NCI-H748 treated with DMSO at 0.1 percent for 48 hours (cell line): ENCODE measurements at regions not wholly inside any gene's neighbourhood (a gene's known extent, or its start where the extent isn't known, plus 50 kb on each side); places are given as distances from the start of the nearest gene placed in this dataset.

Experiments used
- DNase-seq: peaks from one replicate; lab custom pipeline; 2025; lab: John Stamatoyannopoulos, UW

DNA sequence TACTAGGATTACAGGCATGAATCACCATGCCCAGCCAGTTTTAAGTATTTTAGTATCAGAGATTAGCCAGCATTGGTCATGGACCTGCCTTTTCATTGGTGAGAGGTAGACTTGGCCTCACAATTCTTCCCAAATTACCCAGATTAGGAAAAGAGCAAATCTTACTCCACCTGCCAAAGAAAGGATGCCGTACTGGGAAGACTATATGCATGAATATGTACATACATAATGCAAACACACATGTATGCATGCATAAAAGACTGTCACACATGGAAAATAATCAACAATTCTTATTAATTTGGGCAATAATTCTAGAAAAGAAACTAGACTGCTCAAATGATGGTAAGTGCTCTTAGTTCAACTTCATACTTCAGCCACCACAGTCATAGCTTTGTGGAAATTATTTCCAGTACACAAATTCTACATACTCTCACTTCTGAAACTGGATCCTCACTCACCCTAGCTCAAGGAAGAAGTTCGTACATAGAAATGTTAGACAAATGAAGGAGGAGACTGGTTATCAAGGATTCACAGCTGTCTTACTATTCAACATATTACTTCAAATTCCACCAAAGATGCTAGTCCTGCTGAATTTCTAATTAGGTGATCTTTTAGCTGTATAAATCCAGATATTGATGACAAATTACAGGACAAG is 73.7 kb downstream of the MINAR2 start:
- DNase-seq: no peak

DNA sequence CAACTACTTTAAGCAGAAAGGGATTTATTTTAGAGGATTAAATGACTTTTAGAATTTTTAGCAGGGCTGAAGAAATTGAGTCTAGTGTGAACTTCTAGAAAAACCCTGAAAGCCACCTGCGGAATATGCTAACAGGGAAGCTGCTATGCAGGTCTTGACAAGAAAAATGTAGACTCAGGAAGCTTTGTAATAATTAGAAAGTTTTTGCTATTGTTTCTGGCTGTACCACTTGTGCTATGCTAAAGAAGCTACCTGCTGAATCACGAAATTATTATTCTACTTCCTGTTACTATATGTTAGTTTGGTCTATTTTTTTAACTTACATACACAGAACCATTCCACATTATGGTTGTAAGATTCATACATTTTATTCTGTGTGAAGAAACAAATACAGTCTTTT is 74.0 kb upstream of the CHSY3 start:
- DNase-seq: no peak

GRCh38 chr5:129836321-129836720 is 67.9 kb upstream of the CHSY3 start:
- no peak for DNase-seq

DNA sequence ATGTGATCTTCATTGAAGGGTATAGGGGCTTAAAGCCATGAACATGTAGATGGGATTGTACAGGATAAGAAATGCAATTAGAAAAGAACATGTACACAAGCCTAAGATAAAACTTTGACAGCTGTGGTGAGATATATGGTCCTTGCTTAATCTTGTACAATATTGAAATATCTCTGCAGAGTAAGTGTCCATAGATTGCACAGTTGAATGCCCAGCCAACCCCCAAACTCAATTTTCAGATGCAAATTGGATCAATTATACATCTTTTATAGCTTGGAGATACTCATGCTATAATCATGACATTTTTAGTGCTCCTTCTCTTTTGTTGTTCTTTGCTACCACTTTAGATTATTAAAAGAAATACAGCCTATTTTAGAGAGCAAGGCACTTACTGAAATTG is 59.5 kb upstream of the CHSY3 start:
- DNase-seq: no peak

DNA sequence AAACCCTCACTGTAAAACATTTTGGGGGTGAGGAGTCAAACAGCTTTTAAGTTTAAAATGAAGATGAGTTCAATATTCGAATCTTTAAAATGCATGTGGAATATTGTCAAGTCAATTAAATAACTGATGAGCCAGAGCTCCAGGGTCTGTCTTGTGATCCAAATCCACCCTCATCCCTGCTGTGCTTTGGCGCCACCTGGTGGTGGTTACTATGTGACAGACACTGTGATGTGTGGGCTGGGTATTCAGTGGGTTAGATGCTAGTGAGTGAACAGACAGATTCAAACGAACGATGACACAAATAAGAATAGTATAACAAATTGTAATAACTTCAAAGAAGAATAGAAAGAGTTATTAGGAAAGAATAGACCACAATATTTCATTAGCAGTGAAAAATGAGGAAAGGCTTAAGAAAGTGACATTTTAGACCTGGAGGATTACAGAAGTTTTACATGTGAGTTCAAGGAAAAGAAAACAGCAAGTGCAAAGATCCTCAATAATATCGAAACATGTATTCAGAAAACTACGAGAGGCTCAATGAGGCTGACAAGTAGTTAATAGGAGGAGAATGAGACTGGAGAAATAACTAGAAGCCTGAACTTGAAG is 51.4 kb upstream of the CHSY3 start:
- DNase-seq: peak; percentile 44

DNA sequence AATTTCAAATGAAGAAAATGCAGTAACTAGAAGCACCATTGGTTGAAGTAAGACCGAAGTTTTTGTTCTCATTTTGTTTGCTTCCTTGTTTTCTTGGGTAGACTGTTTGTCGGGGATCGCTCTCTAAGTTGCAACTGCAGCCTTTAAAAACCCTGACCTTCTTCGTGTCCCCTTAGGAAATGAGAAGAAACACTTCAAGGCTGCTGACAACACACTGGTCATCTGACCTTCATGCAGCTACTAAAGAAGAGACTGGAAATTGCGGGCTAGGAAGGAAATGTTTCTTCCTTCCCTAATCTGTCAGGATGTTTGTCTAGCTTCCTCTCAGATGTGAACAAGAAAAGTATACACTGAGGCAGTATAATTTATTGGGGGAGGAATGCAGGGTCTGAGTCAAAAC is 50.7 kb upstream of the CHSY3 start:
- DNase-seq: no peak
